ENCODE measurements at regions not wholly inside any gene's neighbourhood (a gene's known extent, or its start where the extent isn't known, plus 50 kb on each side); places are given as distances from the start of the nearest gene placed in this dataset.

DNA sequence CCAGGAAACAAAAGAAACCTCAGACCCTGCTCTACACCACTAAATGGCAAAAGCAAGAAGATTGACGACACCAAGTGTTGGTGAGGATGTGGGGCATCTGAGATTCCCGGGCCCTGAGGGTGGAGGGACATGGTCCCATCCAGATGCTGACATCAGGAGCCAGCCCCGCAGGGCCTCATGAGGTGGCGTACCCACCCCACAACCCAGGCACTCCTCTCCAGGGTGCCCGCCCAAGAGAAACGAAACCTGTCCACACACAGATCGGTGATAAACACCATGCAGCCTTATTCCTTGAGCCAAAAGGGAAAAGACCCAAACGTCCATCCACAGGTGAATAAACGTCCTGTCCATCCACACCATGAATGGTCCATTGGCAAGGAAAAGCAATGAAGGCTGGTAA, 54.8 kb upstream of the C14orf180 start (continued):
- TF ChIP-seq, protein P1, sequence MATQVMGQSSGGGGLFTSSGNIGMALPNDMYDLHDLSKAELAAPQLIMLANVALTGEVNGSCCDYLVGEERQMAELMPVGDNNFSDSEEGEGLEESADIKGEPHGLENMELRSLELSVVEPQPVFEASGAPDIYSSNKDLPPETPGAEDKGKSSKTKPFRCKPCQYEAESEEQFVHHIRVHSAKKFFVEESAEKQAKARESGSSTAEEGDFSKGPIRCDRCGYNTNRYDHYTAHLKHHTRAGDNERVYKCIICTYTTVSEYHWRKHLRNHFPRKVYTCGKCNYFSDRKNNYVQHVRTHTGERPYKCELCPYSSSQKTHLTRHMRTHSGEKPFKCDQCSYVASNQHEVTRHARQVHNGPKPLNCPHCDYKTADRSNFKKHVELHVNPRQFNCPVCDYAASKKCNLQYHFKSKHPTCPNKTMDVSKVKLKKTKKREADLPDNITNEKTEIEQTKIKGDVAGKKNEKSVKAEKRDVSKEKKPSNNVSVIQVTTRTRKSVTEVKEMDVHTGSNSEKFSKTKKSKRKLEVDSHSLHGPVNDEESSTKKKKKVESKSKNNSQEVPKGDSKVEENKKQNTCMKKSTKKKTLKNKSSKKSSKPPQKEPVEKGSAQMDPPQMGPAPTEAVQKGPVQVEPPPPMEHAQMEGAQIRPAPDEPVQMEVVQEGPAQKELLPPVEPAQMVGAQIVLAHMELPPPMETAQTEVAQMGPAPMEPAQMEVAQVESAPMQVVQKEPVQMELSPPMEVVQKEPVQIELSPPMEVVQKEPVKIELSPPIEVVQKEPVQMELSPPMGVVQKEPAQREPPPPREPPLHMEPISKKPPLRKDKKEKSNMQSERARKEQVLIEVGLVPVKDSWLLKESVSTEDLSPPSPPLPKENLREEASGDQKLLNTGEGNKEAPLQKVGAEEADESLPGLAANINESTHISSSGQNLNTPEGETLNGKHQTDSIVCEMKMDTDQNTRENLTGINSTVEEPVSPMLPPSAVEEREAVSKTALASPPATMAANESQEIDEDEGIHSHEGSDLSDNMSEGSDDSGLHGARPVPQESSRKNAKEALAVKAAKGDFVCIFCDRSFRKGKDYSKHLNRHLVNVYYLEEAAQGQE (IDR thresholded peaks at IDR 0.05; ENCODE audit: low read depth), result no peak
- TF ChIP-seq SRF (IDR thresholded peaks at IDR 0.05; ENCODE audit: low read depth) (no peak), SP1 (IDR thresholded peaks at IDR 0.05; ENCODE audit: low read depth) (no peak), ZFX (IDR thresholded peaks at IDR 0.05) (no peak), ELF1 (IDR thresholded peaks at IDR 0.05; ENCODE audit: borderline replicate concordance, low read depth) (no peak)
- TF ChIP-seq, protein P2, sequence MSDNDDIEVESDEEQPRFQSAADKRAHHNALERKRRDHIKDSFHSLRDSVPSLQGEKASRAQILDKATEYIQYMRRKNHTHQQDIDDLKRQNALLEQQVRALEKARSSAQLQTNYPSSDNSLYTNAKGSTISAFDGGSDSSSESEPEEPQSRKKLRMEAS (IDR thresholded peaks at IDR 0.05), result no peak

DNA sequence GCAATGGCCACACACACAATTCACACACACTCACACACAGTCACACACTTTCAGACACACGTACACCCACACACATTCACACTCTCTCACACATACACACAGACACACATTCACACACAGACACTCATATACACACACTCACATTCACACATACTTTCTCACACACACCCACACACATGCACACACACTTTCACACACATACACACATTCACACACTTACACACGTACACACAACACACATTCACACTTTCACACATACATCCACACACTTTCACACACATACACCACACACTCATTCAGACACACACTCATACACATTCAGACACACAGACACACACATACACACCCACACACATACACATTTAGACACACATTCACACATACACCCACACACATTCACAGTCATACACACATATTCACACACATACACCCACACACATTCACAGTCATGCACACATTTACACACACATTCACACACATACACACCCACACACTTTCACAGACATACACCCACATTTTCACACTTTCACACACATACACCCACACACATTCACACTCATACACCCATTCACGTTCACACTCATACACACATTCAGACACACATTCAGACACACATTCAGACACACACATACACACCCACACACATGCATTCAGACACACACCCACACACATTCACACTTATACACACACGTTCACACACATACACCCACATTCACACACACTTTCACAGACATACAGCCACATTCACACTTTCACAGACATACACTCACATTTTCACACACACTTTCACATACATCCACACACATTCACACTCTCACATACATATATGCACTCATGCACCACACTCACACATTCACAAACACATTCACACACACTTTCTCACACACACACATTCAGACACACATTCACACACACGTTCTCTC, 52.6 kb upstream of the C14orf180 start:
- Histone ChIP-seq H3K4me1 (ENCODE audit: control insufficient read depth in 1 of 2, insufficient read depth in 2 of 2, low read length in 2 of 2) (no peaks in the 10 kb centered on the region), H3K4me3 (replicated peaks in 1 of 2; ENCODE audit: low read depth in 1 of 2, low read length in 2 of 2) (no peak overlapping the region), H3K79me2 (ENCODE audit: insufficient read depth, low read length) (no peaks in the 10 kb centered on the region), H3K4me2 (ENCODE audit: low read length) (no peak overlapping the region), H2AFZ (ENCODE audit: low read depth, low read length, poor library complexity, severe bottlenecking) (no peak overlapping the region), H3K9ac (ENCODE audit: low read length) (no peak overlapping the region), H3K36me3 (ENCODE audit: control insufficient read depth in 1 of 2, insufficient read depth in 2 of 2, low read length in 2 of 2) (no peaks in the 10 kb centered on the region), H3K9me2 (ENCODE audit: insufficient read depth) (no peaks in the 10 kb centered on the region), H3K9me3 (ENCODE audit: control insufficient read depth in 1 of 2, insufficient read depth in 1 of 2, low read depth in 1 of 2, low read length in 2 of 2) (no peaks in the 10 kb centered on the region), H3K27me3 (ENCODE audit: insufficient read depth, low read length) (peaks cover 12% of the 10 kb centered on the region; the same call in 1 of the 2 replicates), H3K27ac (ENCODE audit: low read depth, low read length) (no peak overlapping the region), H4K20me1 (ENCODE audit: insufficient read depth) (no peaks in the 10 kb centered on the region)
- no TSS peak for BruUV-seq (replicated peaks)
- intact Hi-C loops (cut with micrococcal nuclease), result no loop called here
- POLR2A ChIA-PET, result no interaction called here
- no peak for ATAC-seq
- RAD21 ChIA-PET (ENCODE audit: low non-redundant PET in 1 of 2, low total read pairs in 2 of 2, uncharacterized antibody in 2 of 2, unreplicated experiment in 2 of 2), result no interaction called here
- CTCF ChIA-PET, result no interaction called here
- no peak for DNase-seq (ENCODE audit: low read depth, low spot score)
- TF ChIP-seq SRF (IDR thresholded peaks at IDR 0.05; ENCODE audit: low read depth), result no peak
- TF ChIP-seq EGR1 (IDR thresholded peaks at IDR 0.05; ENCODE audit: low read depth), result no peak
- TF ChIP-seq EZH2 (IDR thresholded peaks at IDR 0.05), result no peak
- TF ChIP-seq, protein P3, sequence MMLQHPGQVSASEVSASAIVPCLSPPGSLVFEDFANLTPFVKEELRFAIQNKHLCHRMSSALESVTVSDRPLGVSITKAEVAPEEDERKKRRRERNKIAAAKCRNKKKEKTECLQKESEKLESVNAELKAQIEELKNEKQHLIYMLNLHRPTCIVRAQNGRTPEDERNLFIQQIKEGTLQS (IDR thresholded peaks at IDR 0.05), result no peak
- no peak for TF ChIP-seq CEBPB (IDR thresholded peaks at IDR 0.05; ENCODE audit: low read depth)
- TF ChIP-seq RAD21 (IDR thresholded peaks at IDR 0.05; ENCODE audit: low read depth), result no peak
- no peak for TF ChIP-seq ELF1 (IDR thresholded peaks at IDR 0.05; ENCODE audit: borderline replicate concordance, low read depth)
- TF ChIP-seq POLR2A (IDR thresholded peaks at IDR 0.05; ENCODE audit: borderline replicate concordance, extremely low read depth, insufficient read depth, insufficient read length), result no peak
- TF ChIP-seq TCF7L2 (IDR thresholded peaks at IDR 0.05; ENCODE audit: borderline replicate concordance, extremely low read depth, insufficient read depth, insufficient read length), result no peak
- TF ChIP-seq, protein P4, sequence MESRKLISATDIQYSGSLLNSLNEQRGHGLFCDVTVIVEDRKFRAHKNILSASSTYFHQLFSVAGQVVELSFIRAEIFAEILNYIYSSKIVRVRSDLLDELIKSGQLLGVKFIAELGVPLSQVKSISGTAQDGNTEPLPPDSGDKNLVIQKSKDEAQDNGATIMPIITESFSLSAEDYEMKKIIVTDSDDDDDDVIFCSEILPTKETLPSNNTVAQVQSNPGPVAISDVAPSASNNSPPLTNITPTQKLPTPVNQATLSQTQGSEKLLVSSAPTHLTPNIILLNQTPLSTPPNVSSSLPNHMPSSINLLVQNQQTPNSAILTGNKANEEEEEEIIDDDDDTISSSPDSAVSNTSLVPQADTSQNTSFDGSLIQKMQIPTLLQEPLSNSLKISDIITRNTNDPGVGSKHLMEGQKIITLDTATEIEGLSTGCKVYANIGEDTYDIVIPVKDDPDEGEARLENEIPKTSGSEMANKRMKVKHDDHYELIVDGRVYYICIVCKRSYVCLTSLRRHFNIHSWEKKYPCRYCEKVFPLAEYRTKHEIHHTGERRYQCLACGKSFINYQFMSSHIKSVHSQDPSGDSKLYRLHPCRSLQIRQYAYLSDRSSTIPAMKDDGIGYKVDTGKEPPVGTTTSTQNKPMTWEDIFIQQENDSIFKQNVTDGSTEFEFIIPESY (IDR thresholded peaks at IDR 0.05; ENCODE audit: extremely low read depth, insufficient replicate concordance, low read length), result no peak
- TF ChIP-seq CBX3 (IDR thresholded peaks at IDR 0.05; ENCODE audit: low read depth), result no peak
- TF ChIP-seq, protein P5, sequence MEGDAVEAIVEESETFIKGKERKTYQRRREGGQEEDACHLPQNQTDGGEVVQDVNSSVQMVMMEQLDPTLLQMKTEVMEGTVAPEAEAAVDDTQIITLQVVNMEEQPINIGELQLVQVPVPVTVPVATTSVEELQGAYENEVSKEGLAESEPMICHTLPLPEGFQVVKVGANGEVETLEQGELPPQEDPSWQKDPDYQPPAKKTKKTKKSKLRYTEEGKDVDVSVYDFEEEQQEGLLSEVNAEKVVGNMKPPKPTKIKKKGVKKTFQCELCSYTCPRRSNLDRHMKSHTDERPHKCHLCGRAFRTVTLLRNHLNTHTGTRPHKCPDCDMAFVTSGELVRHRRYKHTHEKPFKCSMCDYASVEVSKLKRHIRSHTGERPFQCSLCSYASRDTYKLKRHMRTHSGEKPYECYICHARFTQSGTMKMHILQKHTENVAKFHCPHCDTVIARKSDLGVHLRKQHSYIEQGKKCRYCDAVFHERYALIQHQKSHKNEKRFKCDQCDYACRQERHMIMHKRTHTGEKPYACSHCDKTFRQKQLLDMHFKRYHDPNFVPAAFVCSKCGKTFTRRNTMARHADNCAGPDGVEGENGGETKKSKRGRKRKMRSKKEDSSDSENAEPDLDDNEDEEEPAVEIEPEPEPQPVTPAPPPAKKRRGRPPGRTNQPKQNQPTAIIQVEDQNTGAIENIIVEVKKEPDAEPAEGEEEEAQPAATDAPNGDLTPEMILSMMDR (IDR thresholded peaks at IDR 0.05 in 2 of 3, conservative IDR thresholded peaks at IDR 0.05 in 1 of 3; ENCODE audit: borderline replicate concordance in 1 of 3, insufficient read depth in 1 of 3, low read depth in 2 of 3, low read length in 2 of 3), result no peak
- TF ChIP-seq POLR2AphosphoS5 (IDR thresholded peaks at IDR 0.05; ENCODE audit: low read depth, low read length), result no peak
- no peak for TF ChIP-seq SP1 (IDR thresholded peaks at IDR 0.05; ENCODE audit: low read depth)
